Urinary bladder (tissue), 1 donor: ENCODE measurements at regions not wholly inside any gene's neighbourhood (a gene's known extent, or its start where the extent isn't known, plus 50 kb on each side); places are given as distances from the start of the nearest gene placed in this dataset. TPM values are rescaled to one million over a fixed set of nuclear protein-coding genes. Genes with fewer than 3 reads are reported as not detected.

Experiments used
- small RNA-seq: library from RNA; depleted of rRNA; stranded (forward); fragments of <200 nt; gene quantifications from one replicate; pipeline ENCODE3, GENCODE V24; 2014

Small RNA genes lying in the stretch of these regions (small RNA-seq; reads per million reads assigned to genes)
- not detected for gene AL359920.1
